ENCODE measurements at regions not wholly inside any gene's neighbourhood (a gene's known extent, or its start where the extent isn't known, plus 50 kb on each side); places are given as distances from the start of the nearest gene placed in this dataset.

GRCh38 chr12:47323802-47324201 is 244.0 kb upstream of the AMIGO2 start (continued):
- no peak for TF ChIP-seq ZNF558 (tag by site-specific recombination; IDR thresholded peaks at IDR 0.05)

DNA sequence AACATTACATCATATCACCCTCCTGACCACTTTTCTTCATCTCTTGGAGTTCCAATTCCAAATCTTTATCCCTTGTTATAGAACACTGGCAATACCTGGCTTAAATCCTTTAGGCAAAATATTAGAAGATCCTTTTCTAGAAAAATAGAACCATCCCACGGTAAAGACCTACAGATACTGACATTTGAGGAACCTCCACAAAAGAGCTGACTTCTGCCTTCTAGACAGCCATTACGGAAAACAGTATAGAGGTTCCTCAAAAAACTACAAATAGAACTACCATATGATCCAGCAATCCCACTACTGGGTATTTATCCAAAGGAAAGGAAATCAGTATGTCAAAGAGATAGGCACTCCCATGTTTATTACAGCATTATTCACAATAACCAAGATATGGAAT is 241.7 kb upstream of the AMIGO2 start:
- Histone ChIP-seq H3K27ac (ENCODE audit: extremely low read depth, low read depth, low read length) (no peak overlapping the region), H3K4me3 (ENCODE audit: low read depth, low read length) (no peak overlapping the region), H3K36me3 (ENCODE audit: control insufficient read depth in 2 of 2, insufficient read depth in 1 of 2, low read length in 2 of 2) (no peaks in the 10 kb centered on the region), H3K9me3 (ENCODE audit: control insufficient read depth, insufficient read depth, low read depth, low read length) (no peaks in the 10 kb centered on the region), H3K4me1 (ENCODE audit: control insufficient read depth, insufficient read depth, low read length) (no peaks in the 10 kb centered on the region)
- ChIA-PET CTCF (interaction anchor here (0.6 to 0.7 kb wide), 2 partner anchors 225 to 356 kb away, joined by 3 read pairs; no protein-coding TSS in a partner anchor), POLR2A (no interaction called here)
- no peak for TF ChIP-seq BCL11B (tag by site-specific recombination; IDR thresholded peaks at IDR 0.05; ENCODE audit: low read depth)
- TF ChIP-seq ZNF521 (tag by site-specific recombination; IDR thresholded peaks at IDR 0.05) = no peak
- TF ChIP-seq, protein P1, sequence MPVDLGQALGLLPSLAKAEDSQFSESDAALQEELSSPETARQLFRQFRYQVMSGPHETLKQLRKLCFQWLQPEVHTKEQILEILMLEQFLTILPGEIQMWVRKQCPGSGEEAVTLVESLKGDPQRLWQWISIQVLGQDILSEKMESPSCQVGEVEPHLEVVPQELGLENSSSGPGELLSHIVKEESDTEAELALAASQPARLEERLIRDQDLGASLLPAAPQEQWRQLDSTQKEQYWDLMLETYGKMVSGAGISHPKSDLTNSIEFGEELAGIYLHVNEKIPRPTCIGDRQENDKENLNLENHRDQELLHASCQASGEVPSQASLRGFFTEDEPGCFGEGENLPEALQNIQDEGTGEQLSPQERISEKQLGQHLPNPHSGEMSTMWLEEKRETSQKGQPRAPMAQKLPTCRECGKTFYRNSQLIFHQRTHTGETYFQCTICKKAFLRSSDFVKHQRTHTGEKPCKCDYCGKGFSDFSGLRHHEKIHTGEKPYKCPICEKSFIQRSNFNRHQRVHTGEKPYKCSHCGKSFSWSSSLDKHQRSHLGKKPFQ (tag by site-specific recombination; IDR thresholded peaks at IDR 0.05) = no peak
- no peak for TF ChIP-seq ZNF341 (tag by site-specific recombination; IDR thresholded peaks at IDR 0.05; ENCODE audit: low read depth)
- no peak for TF ChIP-seq ZNF335 (tag by site-specific recombination; conservative IDR thresholded peaks at IDR 0.05)
- TF ChIP-seq ZBTB11 (tag by site-specific recombination; conservative IDR thresholded peaks at IDR 0.05; ENCODE audit: low read depth) = no peak

- no peak overlapping the region for H3K27ac ChIP-seq (ENCODE audit: extremely low read depth, low read depth, low read length)
- POLR2A ChIA-PET = no interaction called here
- CTCF ChIA-PET = no interaction called here
- no peak for TF ChIP-seq SP2 (tag by site-specific recombination; IDR thresholded peaks at IDR 0.05)
- TF ChIP-seq ZNF354C (tag by site-specific recombination; IDR thresholded peaks at IDR 0.05; ENCODE audit: borderline replicate concordance, low read depth) = no peak
- TF ChIP-seq ZNF366 (tag by site-specific recombination; conservative IDR thresholded peaks at IDR 0.05) = no peak
- TF ChIP-seq ZNF600 (tag by site-specific recombination; IDR thresholded peaks at IDR 0.05) = no peak
- no peak for TF ChIP-seq ZSCAN18 (tag by site-specific recombination; IDR thresholded peaks at IDR 0.05)
- TF ChIP-seq ZIC2 (tag by site-specific recombination; IDR thresholded peaks at IDR 0.05) = no peak
- no peak for TF ChIP-seq OSR2 (tag by site-specific recombination; IDR thresholded peaks at IDR 0.05)
- TF ChIP-seq ZNF214 (tag by site-specific recombination; IDR thresholded peaks at IDR 0.05; ENCODE audit: borderline replicate concordance) = no peak
- TF ChIP-seq SP7 (tag by site-specific recombination; IDR thresholded peaks at IDR 0.05) = no peak
- no peak for TF ChIP-seq YY1 (tag by site-specific recombination; IDR thresholded peaks at IDR 0.05)
- no peak for TF ChIP-seq ZNF473 (tag by site-specific recombination; IDR thresholded peaks at IDR 0.05)
- no peak for TF ChIP-seq ZNF112 (tag by site-specific recombination; IDR thresholded peaks at IDR 0.05)
- no peak for TF ChIP-seq ZNF239 (tag by site-specific recombination; IDR thresholded peaks at IDR 0.05)
- TF ChIP-seq EGR2 (tag by site-specific recombination; IDR thresholded peaks at IDR 0.05; ENCODE audit: low read depth) = no peak
- TF ChIP-seq PRDM2 (tag by site-specific recombination; IDR thresholded peaks at IDR 0.05; ENCODE audit: borderline replicate concordance) = no peak
- no peak for TF ChIP-seq ZFP3 (tag by site-specific recombination; IDR thresholded peaks at IDR 0.05; ENCODE audit: low read depth)
Measured at GRCh38 chr12:47319746-47320145, 240.0 kb upstream of the AMIGO2 start.

More at GRCh38 chr12:47319746-47320145, 240.0 kb upstream of the AMIGO2 start:
- Histone ChIP-seq H3K4me3 (ENCODE audit: low read depth, low read length) (no peak overlapping the region), H3K4me1 (ENCODE audit: control insufficient read depth, insufficient read depth, low read length) (no peaks in the 10 kb centered on the region), H3K9me3 (ENCODE audit: control insufficient read depth, insufficient read depth, low read depth, low read length) (no peaks in the 10 kb centered on the region), H3K36me3 (ENCODE audit: control insufficient read depth in 2 of 2, insufficient read depth in 1 of 2, low read length in 2 of 2) (no peaks in the 10 kb centered on the region)
